ENCODE measurements at regions not wholly inside any gene's neighbourhood (a gene's known extent, or its start where the extent isn't known, plus 50 kb on each side); places are given as distances from the start of the nearest gene placed in this dataset.

DNA sequence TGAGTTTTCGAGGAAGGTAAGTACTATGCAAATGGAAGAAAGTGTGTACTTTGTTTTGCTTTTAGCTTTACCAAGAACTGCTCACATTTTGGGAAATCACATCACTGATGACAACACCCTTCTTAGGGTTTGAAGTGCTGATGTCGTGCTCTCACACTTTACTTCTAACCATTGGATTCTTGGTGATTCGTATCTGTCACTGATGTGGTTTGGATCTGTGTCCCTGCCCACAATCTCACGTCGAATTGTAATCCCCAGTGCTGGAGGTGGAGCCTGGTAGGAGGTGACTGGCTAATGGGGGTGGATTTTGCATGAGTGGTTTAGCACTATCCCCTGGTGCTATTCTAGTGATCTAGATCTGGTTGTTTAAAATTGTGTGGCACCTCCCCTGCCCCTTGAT, 75.4 kb upstream of the RGMA start:
- TF ChIP-seq, protein P1, sequence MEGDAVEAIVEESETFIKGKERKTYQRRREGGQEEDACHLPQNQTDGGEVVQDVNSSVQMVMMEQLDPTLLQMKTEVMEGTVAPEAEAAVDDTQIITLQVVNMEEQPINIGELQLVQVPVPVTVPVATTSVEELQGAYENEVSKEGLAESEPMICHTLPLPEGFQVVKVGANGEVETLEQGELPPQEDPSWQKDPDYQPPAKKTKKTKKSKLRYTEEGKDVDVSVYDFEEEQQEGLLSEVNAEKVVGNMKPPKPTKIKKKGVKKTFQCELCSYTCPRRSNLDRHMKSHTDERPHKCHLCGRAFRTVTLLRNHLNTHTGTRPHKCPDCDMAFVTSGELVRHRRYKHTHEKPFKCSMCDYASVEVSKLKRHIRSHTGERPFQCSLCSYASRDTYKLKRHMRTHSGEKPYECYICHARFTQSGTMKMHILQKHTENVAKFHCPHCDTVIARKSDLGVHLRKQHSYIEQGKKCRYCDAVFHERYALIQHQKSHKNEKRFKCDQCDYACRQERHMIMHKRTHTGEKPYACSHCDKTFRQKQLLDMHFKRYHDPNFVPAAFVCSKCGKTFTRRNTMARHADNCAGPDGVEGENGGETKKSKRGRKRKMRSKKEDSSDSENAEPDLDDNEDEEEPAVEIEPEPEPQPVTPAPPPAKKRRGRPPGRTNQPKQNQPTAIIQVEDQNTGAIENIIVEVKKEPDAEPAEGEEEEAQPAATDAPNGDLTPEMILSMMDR (IDR thresholded peaks at IDR 0.05) = no peak
- no peak for TF ChIP-seq POLR2A (IDR thresholded peaks at IDR 0.05)
